Pancreas (tissue), 10 donors: ENCODE measurements at regions not wholly inside any gene's neighbourhood (a gene's known extent, or its start where the extent isn't known, plus 50 kb on each side); places are given as distances from the start of the nearest gene placed in this dataset.
"Not testable (repeated sequence)": the region's sequence is repeated elsewhere in the genome, so short reads cannot be mapped to it uniquely, and the experiment has no call there.

ENCODE experiments used
- ATAC-seq, 4 donors: fragments of 200-7000 bp; cut with Tn5 transposase; one replicate each; pipeline versions ENCODE4 v1.8.0 to v1.9.1; 2020; ENCODE audit warnings: mild to moderate bottlenecking in 4 of 4, moderate library complexity in 4 of 4
- DNase-seq, 6 donors: peaks; one replicate each; pipeline ENCODE4 v3.0.0-alpha.2; 2020
- FAIRE-seq: peaks from 2 replicates; lab custom pipeline; 2012; peaks lifted over from hg19 to GRCh38; lab: Jason Lieb, UNC
- H3K27ac ChIP-seq, 4 donors: fragments of 200-600 bp; sonication (generic); 1 replicate in 3 of 4; 2 replicates in 1 of 4; pipeline versions ENCODE4 v1.5.0 to v1.8.0; 2020
- H3K27me3 ChIP-seq, 4 donors: fragments of 200-600 bp; one replicate each; pipeline ENCODE4 v1.8.0; 2021
- H3K36me3 ChIP-seq, 3 donors: fragments of 200-600 bp; sonication (generic) in 1 of 3; one replicate each; pipeline versions ENCODE4 v1.5.0 to v1.8.0; 2020 to 2021
- H3K4me1 ChIP-seq, 3 donors: fragments of 200-600 bp; one replicate each; pipeline ENCODE4 v1.8.0; 2021
- H3K4me3 ChIP-seq, 4 donors: fragments of 200-600 bp; sonication (generic) in 2 of 4; one replicate each; pipeline versions ENCODE4 v1.5.0 to v1.8.0; 2020 to 2021
- H3K9me3 ChIP-seq, 4 donors: fragments of 200-600 bp; one replicate each; pipeline ENCODE4 v1.8.0; 2021
- CTCF ChIP-seq, 4 donors: fragments of 200-600 bp; sonication (generic) in 3 of 4; IDR thresholded peaks; one replicate each; pipeline versions ENCODE4 v1.5.0 to v1.8.0; 2021; ENCODE audit warnings: antibody characterized with exemption in 4 of 4
- WGBS, 2 donors: extraction: QIAGEN DNeasy Blood & Tissue Kit; methylation state at CpG; one replicate each; pipeline ENCODE4 v1.1.7; 2013; 5-methylcytosine and 5-hydroxymethylcytosine counted together
- intact Hi-C, 3 donors: fragments of 100-400 bp; cut with DNase I; formaldehyde crosslinking; loops; one replicate each; pipeline versions ENCODE4 v1.11.1 to v1.14.2; 2022
- donor health status: healthy with polysubstance abuse.
- donor health status: DM: no; HTN: no; CAD: no; lungs with moderate emphysema.
- donor health status: DM: no; HTN: no; CAD: no.
- donor health status: control.
- donor health status: control.
- donor health status: Bipolar disorder and iron deficiency.
- donor health status: DM: yes; HTN: yes; CAD: no.
- donor health status: DM: no; HTN: no; CAD: no.
- donor health status: DM: no; HTN: no; CAD: no.
- donor health status: DM: yes; HTN: yes; CAD: no.

- Histone ChIP-seq H3K27ac (no peak overlapping the region), H3K36me3 (no peaks in the 10 kb centered on the region), H3K4me1 (no peaks in the 10 kb centered on the region), H3K9me3 (no peaks in the 10 kb centered on the region), H3K4me3 (no peak overlapping the region), H3K27me3 (no peaks in the 10 kb centered on the region)
- FAIRE-seq (no peak), DNase-seq (no peak), ATAC-seq (no peak)
- TF ChIP-seq CTCF (IDR thresholded peaks at IDR 0.05): no peak
- intact Hi-C loops: no loop called here
- WGBS, 2 donors: 12 to 16% methylated on average over 3 of the region's 3 CpGs
Measured at GRCh38 chr18:40292985-40293710, 1661.9 kb upstream of the PIK3C3 start.

GRCh38 chr18:40283560-40283959 lies 1671.5 kb upstream of the PIK3C3 start:
- no peaks in the 10 kb centered on the region for H3K4me1 ChIP-seq
- peaks cover 0 to 6% (median 0%) of the 10 kb centered on the region in 4 donors for H3K9me3 ChIP-seq
- DNase-seq: no peak
- H3K27me3 ChIP-seq: no peaks in the 10 kb centered on the region
- WGBS, 2 donors: 96 to 100% methylated on average over 2 of the region's 2 CpGs
- intact Hi-C loops: no loop called here
- no peaks in the 10 kb centered on the region for H3K36me3 ChIP-seq
- H3K27ac ChIP-seq: no peak overlapping the region
- no peak for TF ChIP-seq CTCF (IDR thresholded peaks at IDR 0.05)
- no peak for ATAC-seq
- no peak overlapping the region for H3K4me3 ChIP-seq
- FAIRE-seq: no peak

- 78 to 88% methylated on average over 17 of the region's 17 CpGs for WGBS, 2 donors
- not testable (repeated sequence) for FAIRE-seq, ATAC-seq
Measured at GRCh38 chr18:40281356-40281755, 1673.7 kb upstream of the PIK3C3 start.

GRCh38 chr18:40274618-40275196 lies 1680.3 kb upstream of the PIK3C3 start:
- ATAC-seq: no peak
- H3K36me3 ChIP-seq: no peaks in the 10 kb centered on the region
- no peak overlapping the region for H3K4me3 ChIP-seq
- no peak for FAIRE-seq
- no peaks in the 10 kb centered on the region for H3K27me3 ChIP-seq
- no peak overlapping the region for H3K27ac ChIP-seq
- no peak for TF ChIP-seq CTCF (IDR thresholded peaks at IDR 0.05)
- H3K4me1 ChIP-seq: no peaks in the 10 kb centered on the region
- DNase-seq: no peak
- intact Hi-C loops: no loop called here
- no peaks in the 10 kb centered on the region for H3K9me3 ChIP-seq

More at GRCh38 chr18:40281356-40281755, 1673.7 kb upstream of the PIK3C3 start:
- intact Hi-C loops, H3K27ac ChIP-seq, H3K4me3 ChIP-seq, H3K9me3 ChIP-seq, H3K4me1 ChIP-seq, DNase-seq, H3K27me3 ChIP-seq, H3K36me3 ChIP-seq: not testable (repeated sequence)

- no peak overlapping the region for H3K27ac ChIP-seq
- no peak for TF ChIP-seq CTCF (IDR thresholded peaks at IDR 0.05)
- FAIRE-seq: no peak
- H3K36me3 ChIP-seq: no peaks in the 10 kb centered on the region
- ATAC-seq: no peak
- H3K27me3 ChIP-seq: no peaks in the 10 kb centered on the region
- H3K9me3 ChIP-seq: no peaks in the 10 kb centered on the region
- intact Hi-C loops: no loop called here
- DNase-seq: no peak
- 29 to 44% methylated on average over 4 of the region's 4 CpGs for WGBS, 2 donors
- no peak overlapping the region for H3K4me3 ChIP-seq
- H3K4me1 ChIP-seq: no peaks in the 10 kb centered on the region
Measured at GRCh38 chr18:40272630-40273231, 1682.3 kb upstream of the PIK3C3 start.
